MM.1S (cell line): ENCODE measurements at regions not wholly inside any gene's neighbourhood (a gene's known extent, or its start where the extent isn't known, plus 50 kb on each side); places are given as distances from the start of the nearest gene placed in this dataset.

ENCODE experiments used
- DNase-seq: peaks from one replicate; pipeline ENCODE4 v3.0.0-alpha.2; 2015
- H2AFZ ChIP-seq: fragments of 300-600 bp; sonication (generic); 2 replicates; pipeline ENCODE4 v1.6.0; 2016; ENCODE audit warnings: antibody characterized with exemption, low read length
- H3F3A ChIP-seq: fragments of 300-600 bp; sonication (generic); 2 replicates; pipeline ENCODE4 v1.6.1; 2016; ENCODE audit warnings: mild to moderate bottlenecking, antibody characterized with exemption, low read length, moderate library complexity, mixed read lengths; ENCODE audit not compliant: insufficient read depth
- H3K27ac ChIP-seq: fragments of 300-600 bp; sonication (generic); 2 replicates; pipeline ENCODE4 v1.5.1; 2016; ENCODE audit warnings: mild to moderate bottlenecking, low read length
- H3K27me3 ChIP-seq: fragments of 300-600 bp; sonication (generic); replicated peaks from 2 replicates; pipeline ENCODE4 v1.6.0; 2016; ENCODE audit warnings: low read length; ENCODE audit not compliant: insufficient read depth
- H3K36me3 ChIP-seq: fragments of 300-600 bp; sonication (generic); replicated peaks from 2 replicates; pipeline ENCODE4 v1.6.1; 2016; ENCODE audit warnings: mild to moderate bottlenecking, low read length, mixed read lengths; ENCODE audit not compliant: insufficient read depth
- H3K4me1 ChIP-seq: fragments of 300-600 bp; sonication (generic); 2 replicates; pipeline ENCODE4 v1.6.1; 2016; ENCODE audit warnings: low read length, mixed read lengths
- H3K4me2 ChIP-seq: fragments of 300-600 bp; sonication (generic); 2 replicates; pipeline ENCODE4 v1.6.0; 2016; ENCODE audit warnings: low read depth, low read length
- H3K4me3 ChIP-seq: fragments of 300-600 bp; sonication (generic); 2 replicates; pipeline ENCODE4 v1.5.1; 2016; ENCODE audit warnings: low read length, mixed read lengths
- H3K79me2 ChIP-seq: fragments of 300-600 bp; sonication (generic); 2 replicates; pipeline ENCODE4 v1.6.1; 2016; ENCODE audit warnings: mixed run types, low read length, mixed read lengths
- H3K9ac ChIP-seq: fragments of 300-600 bp; sonication (generic); 2 replicates; pipeline ENCODE4 v1.6.1; 2016; ENCODE audit warnings: low read length, mixed read lengths
- H3K9me2 ChIP-seq: fragments of 300-600 bp; sonication (generic); replicated peaks from 2 replicates; pipeline ENCODE4 v1.6.1; 2016; ENCODE audit warnings: mild to moderate bottlenecking, low read length, mixed read lengths; ENCODE audit not compliant: insufficient read depth
- H3K9me3 ChIP-seq: fragments of 300-600 bp; sonication (generic); replicated peaks from 2 replicates; pipeline ENCODE4 v1.6.1; 2016; ENCODE audit warnings: mild to moderate bottlenecking, low read length, mixed read lengths; ENCODE audit not compliant: insufficient read depth
- H4K20me1 ChIP-seq: fragments of 300-600 bp; sonication (generic); 2 replicates; pipeline ENCODE4 v1.6.1; 2016; ENCODE audit warnings: mild to moderate bottlenecking, low read length, moderate library complexity, mixed read lengths; ENCODE audit not compliant: insufficient read depth
- EZH2 ChIP-seq: fragments of 300-600 bp; sonication (generic); optimal IDR thresholded peaks from 2 replicates; pipeline ENCODE3; 2017; ENCODE audit warnings: low read depth, mild to moderate bottlenecking, antibody characterized with exemption, low read length, mixed read lengths
- EZH2phosphoT487 ChIP-seq: fragments of 300-600 bp; sonication (generic); IDR thresholded peaks from 2 replicates; pipeline ENCODE4 v1.6.1; 2018; ENCODE audit warnings: antibody characterized with exemption, low read length
- TF ChIP-seq, protein P1 (sequence below): fragments of 300-600 bp; sonication (generic); IDR thresholded peaks from 2 replicates; pipeline ENCODE4 v1.5.1; 2016; ENCODE audit warnings: antibody characterized with exemption, low read length, mixed read lengths

DNA sequence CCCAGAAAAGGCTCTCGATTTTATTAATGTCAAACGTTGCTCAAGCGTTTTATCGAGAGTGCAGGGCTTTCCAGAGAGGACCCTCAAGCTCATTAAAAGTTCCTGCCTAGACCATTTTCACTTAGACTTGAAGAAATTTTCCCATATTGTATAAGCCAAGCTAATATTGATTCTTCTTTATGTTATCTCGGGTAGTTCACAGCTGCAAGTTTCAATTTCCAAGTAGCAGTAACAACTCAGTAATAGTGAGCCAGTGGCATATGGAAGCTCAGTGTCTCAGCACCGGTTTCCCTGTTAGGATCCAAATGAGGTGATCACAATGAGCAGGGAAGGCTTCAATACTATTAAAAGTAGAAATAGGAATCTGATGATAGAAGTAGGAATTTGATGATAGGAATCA is 274.5 kb downstream of the TMX3 start:
- Histone ChIP-seq H3K9me3 (no peaks in the 10 kb centered on the region), H3K27ac (no peak overlapping the region), H2AFZ (no peak overlapping the region), H4K20me1 (no peaks in the 10 kb centered on the region), H3K4me2 (no peak overlapping the region), H3K79me2 (no peaks in the 10 kb centered on the region), H3K36me3 (no peaks in the 10 kb centered on the region), H3F3A (peaks cover 6% of the 10 kb centered on the region; the same call in 1 of the 2 replicates), H3K27me3 (no peaks in the 10 kb centered on the region), H3K4me1 (peaks cover 9% of the 10 kb centered on the region; the same call in 1 of the 2 replicates), H3K9me2 (no peaks in the 10 kb centered on the region), H3K4me3 (no peak overlapping the region), H3K9ac (no peak overlapping the region)
- TF ChIP-seq, protein P1, sequence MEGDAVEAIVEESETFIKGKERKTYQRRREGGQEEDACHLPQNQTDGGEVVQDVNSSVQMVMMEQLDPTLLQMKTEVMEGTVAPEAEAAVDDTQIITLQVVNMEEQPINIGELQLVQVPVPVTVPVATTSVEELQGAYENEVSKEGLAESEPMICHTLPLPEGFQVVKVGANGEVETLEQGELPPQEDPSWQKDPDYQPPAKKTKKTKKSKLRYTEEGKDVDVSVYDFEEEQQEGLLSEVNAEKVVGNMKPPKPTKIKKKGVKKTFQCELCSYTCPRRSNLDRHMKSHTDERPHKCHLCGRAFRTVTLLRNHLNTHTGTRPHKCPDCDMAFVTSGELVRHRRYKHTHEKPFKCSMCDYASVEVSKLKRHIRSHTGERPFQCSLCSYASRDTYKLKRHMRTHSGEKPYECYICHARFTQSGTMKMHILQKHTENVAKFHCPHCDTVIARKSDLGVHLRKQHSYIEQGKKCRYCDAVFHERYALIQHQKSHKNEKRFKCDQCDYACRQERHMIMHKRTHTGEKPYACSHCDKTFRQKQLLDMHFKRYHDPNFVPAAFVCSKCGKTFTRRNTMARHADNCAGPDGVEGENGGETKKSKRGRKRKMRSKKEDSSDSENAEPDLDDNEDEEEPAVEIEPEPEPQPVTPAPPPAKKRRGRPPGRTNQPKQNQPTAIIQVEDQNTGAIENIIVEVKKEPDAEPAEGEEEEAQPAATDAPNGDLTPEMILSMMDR = no peak
- TF ChIP-seq EZH2 (no peak), EZH2phosphoT487 (no peak)
- DNase-seq = no peak

DNA sequence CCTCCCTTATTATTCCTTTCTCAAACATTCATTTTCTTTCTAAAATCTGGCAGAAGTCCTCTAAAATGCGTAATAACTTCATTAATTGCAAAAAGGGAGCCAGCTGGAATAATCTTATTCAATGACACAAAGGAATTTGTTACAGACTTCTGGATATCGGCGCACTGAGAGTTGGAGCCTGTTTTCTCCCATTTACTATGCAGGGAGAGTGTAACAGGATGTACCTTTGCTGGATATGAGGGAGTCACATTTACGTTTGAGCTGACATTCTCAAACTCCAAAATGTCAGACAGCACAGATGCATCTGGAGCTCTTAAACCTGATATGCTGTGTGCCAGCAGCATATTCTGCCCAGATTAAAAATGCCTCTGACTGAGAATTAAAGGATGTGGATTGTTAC is 275.3 kb downstream of the TMX3 start:
- H4K20me1 ChIP-seq = no peaks in the 10 kb centered on the region
- H3F3A ChIP-seq = peaks cover 6% of the 10 kb centered on the region; the same call in 1 of the 2 replicates
- no peak overlapping the region for H3K4me2 ChIP-seq
- no peaks in the 10 kb centered on the region for H3K9me2 ChIP-seq
- H2AFZ ChIP-seq = no peak overlapping the region
- no peak overlapping the region for H3K4me3 ChIP-seq
- no peak overlapping the region for H3K9ac ChIP-seq
- H3K27me3 ChIP-seq = no peaks in the 10 kb centered on the region
- H3K79me2 ChIP-seq = no peaks in the 10 kb centered on the region
- DNase-seq = no peak
- TF ChIP-seq EZH2 (no peak), EZH2phosphoT487 (no peak)
- TF ChIP-seq, protein P1 = no peak
- H3K9me3 ChIP-seq = no peaks in the 10 kb centered on the region
- H3K4me1 ChIP-seq = peaks cover 9% of the 10 kb centered on the region; the same call in 1 of the 2 replicates
- no peaks in the 10 kb centered on the region for H3K36me3 ChIP-seq
- no peak overlapping the region for H3K27ac ChIP-seq

DNA sequence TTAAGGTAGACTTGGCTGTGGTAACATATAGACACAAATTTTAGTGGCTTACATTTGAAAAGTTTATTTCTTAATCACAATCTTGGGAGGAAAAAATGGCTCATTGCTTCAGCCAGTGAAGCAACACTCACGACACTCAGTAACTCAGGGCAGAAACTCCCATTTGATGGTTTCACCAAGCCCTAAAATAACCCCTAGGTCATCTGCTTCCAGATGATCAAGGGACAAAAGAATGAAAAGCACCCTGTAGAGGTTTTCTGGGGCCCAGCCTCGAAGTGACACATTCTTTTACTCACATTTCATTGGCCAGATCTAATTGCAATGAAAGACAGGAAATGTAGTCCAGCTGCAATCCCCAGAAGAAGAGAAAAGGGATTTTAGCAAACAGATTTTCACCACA is 275.9 kb downstream of the TMX3 start:
- H3K9me2 ChIP-seq = no peaks in the 10 kb centered on the region
- H3K9ac ChIP-seq = no peak overlapping the region
- TF ChIP-seq EZH2phosphoT487 = no peak
- no peak for TF ChIP-seq EZH2
- TF ChIP-seq, protein P1 = no peak
- peaks cover 6% of the 10 kb centered on the region; the same call in 1 of the 2 replicates for H3F3A ChIP-seq
- H3K4me2 ChIP-seq = peak overlapping the region; percentile 16; the same call in 1 of the 2 replicates
- DNase-seq = peak; percentile 31
- peaks cover 9% of the 10 kb centered on the region; the same call in 1 of the 2 replicates for H3K4me1 ChIP-seq
- no peaks in the 10 kb centered on the region for H3K27me3 ChIP-seq
- no peaks in the 10 kb centered on the region for H3K79me2 ChIP-seq
- 0 out of 2 replicates have a peak overlapping the region, but pooled peaks have one; percentile 23 for H2AFZ ChIP-seq
- H3K4me3 ChIP-seq = no peak overlapping the region
- no peaks in the 10 kb centered on the region for H3K36me3 ChIP-seq
- no peaks in the 10 kb centered on the region for H4K20me1 ChIP-seq
- no peaks in the 10 kb centered on the region for H3K9me3 ChIP-seq
- no peak overlapping the region for H3K27ac ChIP-seq
